Cardiac muscle cell (in vitro differentiated cells and primary cell): ENCODE measurements at regions not wholly inside any gene's neighbourhood (a gene's known extent, or its start where the extent isn't known, plus 50 kb on each side); places are given as distances from the start of the nearest gene placed in this dataset.

ENCODE experiments used
- DNase-seq, 2 donors: peaks; one replicate each; pipeline versions ENCODE4 v3.0.0 to v3.0.0-alpha.2; 2010 to 2017; ENCODE audit warnings: low read depth in 1 of 2, low spot score in 1 of 2
- H3K27ac ChIP-seq: fragments of 200-600 bp; sonication (generic); 2 replicates; pipeline ENCODE4 v1.5.1; 2016
- H3K27me3 ChIP-seq: fragments of 200-600 bp; sonication (generic); 2 replicates; pipeline ENCODE4 v1.6.0; 2016; ENCODE audit warnings: control low read depth
- H3K36me3 ChIP-seq: fragments of 200-600 bp; sonication (generic); 2 replicates; pipeline ENCODE4 v1.5.1; 2016; ENCODE audit warnings: control low read depth
- H3K4me1 ChIP-seq: fragments of 200-600 bp; sonication (generic); 2 replicates; pipeline ENCODE4 v1.8.1; 2017; ENCODE audit warnings: low read depth, mild to moderate bottlenecking, mixed run types
- H3K4me3 ChIP-seq: fragments of 200-600 bp; sonication (generic); 2 replicates; pipeline ENCODE4 v1.5.1; 2016; ENCODE audit warnings: mild to moderate bottlenecking
- H3K9me3 ChIP-seq: fragments of 200-600 bp; sonication (generic); 2 replicates; pipeline ENCODE4 v1.5.1; 2017; ENCODE audit warnings: low read depth, mild to moderate bottlenecking, control low read depth
- TF ChIP-seq, protein P1 (sequence below): IDR thresholded peaks from 2 replicates; pipeline ENCODE4 v1.5.1; 2012; ENCODE audit warnings: low read depth, mild to moderate bottlenecking, low read length

DNA sequence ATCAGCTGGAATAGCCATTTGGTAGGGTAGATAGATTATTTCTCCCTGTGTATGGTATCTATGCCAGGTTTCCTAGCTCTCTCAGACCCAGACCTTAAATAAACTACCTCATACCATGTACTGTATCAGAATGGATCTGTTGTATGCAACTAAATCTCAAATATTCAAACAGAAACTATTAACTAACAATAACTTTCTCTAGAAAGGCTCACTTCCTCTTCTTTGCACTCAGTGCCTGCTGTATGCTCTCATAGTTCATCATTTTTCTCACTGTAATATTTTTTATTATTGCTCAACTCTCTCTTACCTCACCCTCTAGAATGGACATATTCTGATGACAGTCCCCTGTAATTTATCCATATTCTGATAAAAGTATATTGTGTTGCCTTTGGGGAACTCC, 182.4 kb downstream of the TOX3 start:
- Histone ChIP-seq H3K4me3 (no peak overlapping the region), H3K27ac (no peak overlapping the region), H3K9me3 (no peaks in the 10 kb centered on the region), H3K27me3 (no peaks in the 10 kb centered on the region), H3K4me1 (no peaks in the 10 kb centered on the region), H3K36me3 (no peaks in the 10 kb centered on the region)
- no peak for DNase-seq
- TF ChIP-seq, protein P1, sequence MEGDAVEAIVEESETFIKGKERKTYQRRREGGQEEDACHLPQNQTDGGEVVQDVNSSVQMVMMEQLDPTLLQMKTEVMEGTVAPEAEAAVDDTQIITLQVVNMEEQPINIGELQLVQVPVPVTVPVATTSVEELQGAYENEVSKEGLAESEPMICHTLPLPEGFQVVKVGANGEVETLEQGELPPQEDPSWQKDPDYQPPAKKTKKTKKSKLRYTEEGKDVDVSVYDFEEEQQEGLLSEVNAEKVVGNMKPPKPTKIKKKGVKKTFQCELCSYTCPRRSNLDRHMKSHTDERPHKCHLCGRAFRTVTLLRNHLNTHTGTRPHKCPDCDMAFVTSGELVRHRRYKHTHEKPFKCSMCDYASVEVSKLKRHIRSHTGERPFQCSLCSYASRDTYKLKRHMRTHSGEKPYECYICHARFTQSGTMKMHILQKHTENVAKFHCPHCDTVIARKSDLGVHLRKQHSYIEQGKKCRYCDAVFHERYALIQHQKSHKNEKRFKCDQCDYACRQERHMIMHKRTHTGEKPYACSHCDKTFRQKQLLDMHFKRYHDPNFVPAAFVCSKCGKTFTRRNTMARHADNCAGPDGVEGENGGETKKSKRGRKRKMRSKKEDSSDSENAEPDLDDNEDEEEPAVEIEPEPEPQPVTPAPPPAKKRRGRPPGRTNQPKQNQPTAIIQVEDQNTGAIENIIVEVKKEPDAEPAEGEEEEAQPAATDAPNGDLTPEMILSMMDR: no peak

GRCh38 chr16:52363082-52363481, 183.9 kb downstream of the TOX3 start:
- TF ChIP-seq, protein P1: no peak

GRCh38 chr16:52357711-52358110, 189.2 kb downstream of the TOX3 start:
- H3K4me1 ChIP-seq: no peaks in the 10 kb centered on the region
- H3K27me3 ChIP-seq: no peaks in the 10 kb centered on the region
- DNase-seq: no peak
- TF ChIP-seq, protein P1: no peak
- H3K36me3 ChIP-seq: no peaks in the 10 kb centered on the region
- no peaks in the 10 kb centered on the region for H3K9me3 ChIP-seq
- no peak overlapping the region for H3K27ac ChIP-seq
- H3K4me3 ChIP-seq: no peak overlapping the region

More at GRCh38 chr16:52363082-52363481, 183.9 kb downstream of the TOX3 start:
- H3K27ac ChIP-seq: no peak overlapping the region
- no peaks in the 10 kb centered on the region for H3K4me1 ChIP-seq
- no peaks in the 10 kb centered on the region for H3K9me3 ChIP-seq
- H3K27me3 ChIP-seq: no peaks in the 10 kb centered on the region
- no peak for DNase-seq
- H3K4me3 ChIP-seq: no peak overlapping the region
- H3K36me3 ChIP-seq: no peaks in the 10 kb centered on the region

DNA sequence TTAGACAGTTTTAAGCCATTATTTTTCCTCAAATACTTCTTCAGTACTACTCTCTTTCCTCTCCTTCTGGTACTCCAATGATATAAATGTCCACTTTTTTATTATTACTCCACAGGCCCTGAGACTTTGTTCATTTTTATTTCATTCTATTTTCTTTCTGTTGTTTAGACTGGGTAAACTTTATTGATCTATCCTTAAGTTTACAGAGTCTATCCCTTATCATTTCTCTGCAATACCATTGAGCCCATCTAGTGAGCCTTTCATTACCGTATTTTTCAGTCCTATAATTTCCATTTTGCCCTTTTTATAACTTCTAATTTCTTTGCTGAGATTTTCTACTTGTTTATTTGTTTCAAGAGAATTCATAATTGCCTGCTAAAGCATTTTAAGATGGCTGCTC, 193.7 kb downstream of the TOX3 start:
- no peak for DNase-seq
- H3K4me1 ChIP-seq: no peaks in the 10 kb centered on the region
- TF ChIP-seq, protein P1: no peak
- H3K27me3 ChIP-seq: no peaks in the 10 kb centered on the region
- H3K9me3 ChIP-seq: no peaks in the 10 kb centered on the region
- no peaks in the 10 kb centered on the region for H3K36me3 ChIP-seq
- H3K27ac ChIP-seq: no peak overlapping the region
- H3K4me3 ChIP-seq: no peak overlapping the region

DNA sequence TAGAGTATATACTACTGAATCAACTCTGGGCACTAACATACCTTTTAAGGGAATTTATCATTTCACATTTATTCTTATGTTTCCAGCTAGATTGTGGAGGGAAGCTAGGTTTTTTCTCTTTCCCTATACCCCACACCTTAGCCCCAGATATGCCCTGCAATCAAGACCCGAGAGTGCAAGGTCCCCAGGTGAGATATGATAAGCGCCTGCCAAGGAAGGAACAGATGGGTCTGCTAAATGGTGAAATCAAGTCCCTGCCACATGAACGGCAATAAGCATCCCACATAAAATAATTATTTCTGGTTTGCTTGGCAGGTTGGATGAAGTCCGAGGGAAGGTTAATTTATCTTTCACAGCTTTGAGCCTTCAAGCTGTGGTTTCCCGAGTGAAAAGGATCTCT, 195.5 kb downstream of the TOX3 start:
- H3K9me3 ChIP-seq: no peaks in the 10 kb centered on the region
- H3K36me3 ChIP-seq: no peaks in the 10 kb centered on the region
- H3K4me1 ChIP-seq: no peaks in the 10 kb centered on the region
- no peak for DNase-seq
- H3K27ac ChIP-seq: no peak overlapping the region
- no peak overlapping the region for H3K4me3 ChIP-seq
- TF ChIP-seq, protein P1: no peak
- no peaks in the 10 kb centered on the region for H3K27me3 ChIP-seq
